ENCODE measurements at regions not wholly inside any gene's neighbourhood (a gene's known extent, or its start where the extent isn't known, plus 50 kb on each side); places are given as distances from the start of the nearest gene placed in this dataset.

GRCh38 chr14:100438271-100438670 is 115.1 kb downstream of the SLC25A47 start:
- Histone ChIP-seq H3K4me1 (replicated peaks in 1 of 4; ENCODE audit: control insufficient read depth in 3 of 4, insufficient read depth in 4 of 4, low read length in 3 of 4) (peaks cover 0 to 6% (median 1%) of the 10 kb centered on the region in 4 experiments; a peak in 3 of 7 replicates), H3K36me3 (ENCODE audit: control insufficient read depth in 2 of 4, insufficient read depth in 4 of 4, low read length in 3 of 4) (no peaks in the 10 kb centered on the region), H3K4me2 (ENCODE audit: insufficient read depth in 1 of 2, low read depth in 2 of 2, low read length in 2 of 2) (no peak overlapping the region), H2BK12ac (ENCODE audit: low read depth, low read length) (no peak overlapping the region), H4K91ac (replicated peaks; ENCODE audit: insufficient read length, low read length) (no peak overlapping the region), H3K18ac (ENCODE audit: extremely low read depth, low read length) (no peak overlapping the region), H3K79me1 (ENCODE audit: low read depth, low read length) (no peaks in the 10 kb centered on the region; the same call in 1 of the 2 replicates), H4K20me1 (replicated peaks in 1 of 2; ENCODE audit: control insufficient read depth in 1 of 2, insufficient read depth in 2 of 2, low read length in 2 of 2) (peaks cover 0 to 2% of the 10 kb centered on the region in 2 experiments), H3K23ac (ENCODE audit: insufficient read length) (no peak overlapping the region), H2BK5ac (ENCODE audit: low read depth, low read length) (no peak overlapping the region), H3K4me3 (ENCODE audit: extremely low read depth in 1 of 4, insufficient read depth in 2 of 4, low read depth in 3 of 4, low read length in 4 of 4) (no peak overlapping the region), H3K27me3 (replicated peaks in 1 of 4; ENCODE audit: control insufficient read depth in 3 of 4, extremely low read depth in 1 of 4, insufficient read depth in 3 of 4, low read length in 3 of 4) (no peaks in the 10 kb centered on the region), H4K5ac (ENCODE audit: insufficient read length, low read depth, low read length) (no peak overlapping the region), H3K14ac (ENCODE audit: insufficient read length) (no peak overlapping the region), H3K56ac (replicated peaks; ENCODE audit: insufficient read length, low read depth, low read length) (no peak overlapping the region), H2BK120ac (replicated peaks; ENCODE audit: low read depth, low read length) (no peak overlapping the region), H2BK15ac (ENCODE audit: low read length) (no peak overlapping the region), H3K9me3 (ENCODE audit: insufficient read depth in 2 of 2, low read depth in 1 of 2, low read length in 1 of 2) (no peaks in the 10 kb centered on the region), H3K23me2 (ENCODE audit: low read depth, low read length) (no peaks in the 10 kb centered on the region), H3K79me2 (ENCODE audit: control insufficient read depth in 1 of 2, insufficient read depth in 2 of 2, low read length in 2 of 2) (no peaks in the 10 kb centered on the region), H2AK5ac (ENCODE audit: low read depth, low read length) (no peak overlapping the region), H3K9ac (replicated peaks in 1 of 4; ENCODE audit: extremely low read depth in 1 of 4, low read depth in 3 of 4, low read length in 3 of 4) (no peak overlapping the region), H2AFZ (ENCODE audit: low read length) (no peak overlapping the region), H3K4ac (replicated peaks; ENCODE audit: insufficient read length, low read depth, low read length) (no peak overlapping the region), H4K8ac (ENCODE audit: extremely low read depth, insufficient read depth, low read length) (no peak overlapping the region), H3K27ac (ENCODE audit: low read depth, low read length) (no peak overlapping the region), H2BK20ac (ENCODE audit: low read length) (no peak overlapping the region)
- WGBS, 2 experiments (ENCODE audit: extremely low coverage in 1 of 2, insufficient coverage in 1 of 2, insufficient read length in 1 of 2, insufficient replicate concordance in 2 of 2, low coverage in 1 of 2, low lambda C conversion rate in 2 of 2, missing lambda C conversion rate in 1 of 2), result 84% methylated on average over 5 of the region's 5 CpGs; no CpG with 5 or more reads in 1 of the 2 experiments
- DNase-seq (ENCODE audit: low read depth in 1 of 2, low spot score in 2 of 2) (no peak), FAIRE-seq (no peak)
- ChIA-PET POLR2A (ENCODE audit: partially characterized antibody) (no interaction called here), CTCF (ENCODE audit: partially characterized antibody) (interaction anchor here (0.6 to 8.2 kb wide), 16 partner anchors 8 to 404 kb away, joined by 3 to 73 read pairs (median 4); no protein-coding TSS in a partner anchor)
- no peak for TF ChIP-seq EP300 (IDR thresholded peaks at IDR 0.05; ENCODE audit: borderline replicate concordance in 1 of 2, low read depth in 2 of 2, low read length in 2 of 2)
- TF ChIP-seq CHD2 (IDR thresholded peaks at IDR 0.05; ENCODE audit: low read length), result no peak
- TF ChIP-seq SIN3A (conservative IDR thresholded peaks at IDR 0.05 in 1 of 2, IDR thresholded peaks at IDR 0.05 in 1 of 2; ENCODE audit: low read depth in 1 of 2, low read length in 2 of 2), result no peak
- TF ChIP-seq NANOG (IDR thresholded peaks at IDR 0.05; ENCODE audit: insufficient read depth, low read depth, low read length, poor library complexity, severe bottlenecking), result no peak
- TF ChIP-seq KDM5A (IDR thresholded peaks at IDR 0.05; ENCODE audit: low read length), result no peak
- TF ChIP-seq HDAC2 (IDR thresholded peaks at IDR 0.05; ENCODE audit: borderline replicate concordance in 1 of 2, low read depth in 2 of 2, low read length in 2 of 2), result no peak
- no peak for TF ChIP-seq GTF2F1 (IDR thresholded peaks at IDR 0.05; ENCODE audit: borderline replicate concordance, low read depth, low read length)
- no peak for TF ChIP-seq ZNF274 (IDR thresholded peaks at IDR 0.05; ENCODE audit: borderline replicate concordance, extremely low read depth, low read length)
- no peak for TF ChIP-seq BCL11A (IDR thresholded peaks at IDR 0.05; ENCODE audit: low read depth in 2 of 2, low read length in 2 of 2)

Measured in H1 (cell line).